Ishikawa (cell line): ENCODE measurements at regions not wholly inside any gene's neighbourhood (a gene's known extent, or its start where the extent isn't known, plus 50 kb on each side); places are given as distances from the start of the nearest gene placed in this dataset.

Source experiments
- CEBPB ChIP-seq: IDR thresholded peaks from 2 replicates; pipeline ENCODE4 v1.6.1; 2012
- EGR1 ChIP-seq: IDR thresholded peaks from 2 replicates; pipeline ENCODE4 v1.6.1; 2012
- EP300 ChIP-seq: IDR thresholded peaks from 2 replicates; pipeline ENCODE4 v1.6.1; 2012; ENCODE audit warnings: borderline replicate concordance
- NFIC ChIP-seq: IDR thresholded peaks from 2 replicates; pipeline ENCODE4 v1.6.1; 2012
- RAD21 ChIP-seq: IDR thresholded peaks from 2 replicates; pipeline ENCODE4 v1.6.1; 2012; ENCODE audit warnings: low read depth
- TAF1 ChIP-seq: IDR thresholded peaks from 2 replicates; pipeline ENCODE4 v1.6.1; 2012; ENCODE audit warnings: low read depth, mild to moderate bottlenecking
- TCF12 ChIP-seq: IDR thresholded peaks from 2 replicates; pipeline ENCODE4 v1.6.1; 2012; ENCODE audit warnings: low read depth
- ZBTB7A ChIP-seq: IDR thresholded peaks from 2 replicates; pipeline ENCODE4 v1.6.1; 2012; ENCODE audit warnings: low read depth
- TF ChIP-seq, protein P1 (sequence below): IDR thresholded peaks from 2 replicates; pipeline ENCODE4 v1.6.1; 2012
- TF ChIP-seq, protein P2 (sequence below): IDR thresholded peaks from 2 replicates; pipeline ENCODE4 v1.6.1; 2012; ENCODE audit warnings: low read depth, mild to moderate bottlenecking
- TF ChIP-seq, protein P3 (sequence below): IDR thresholded peaks from 2 replicates; pipeline ENCODE4 v1.6.1; 2012

DNA sequence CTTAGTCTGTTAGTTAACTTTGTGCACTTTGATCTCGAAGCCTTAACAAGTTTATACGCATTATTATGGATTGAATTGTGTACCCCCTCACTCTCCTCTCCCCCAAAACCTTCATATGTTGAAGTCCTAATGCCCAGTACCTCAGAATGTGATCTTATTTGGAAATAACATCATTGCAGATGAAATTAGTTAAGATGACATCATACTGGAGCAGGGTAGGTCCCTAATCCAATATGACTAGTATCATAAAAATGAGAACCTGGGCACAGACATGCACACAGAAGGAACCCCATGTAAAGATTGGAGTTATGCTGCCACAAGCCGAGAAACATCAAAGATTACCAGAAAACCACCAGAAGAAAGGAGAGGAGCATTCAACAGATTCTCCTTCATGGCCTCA lies 85.8 kb upstream of the TSC22D1 start:
- TF ChIP-seq EGR1 (no peak), EP300 (no peak), RAD21 (no peak), TCF12 (no peak), NFIC (no peak), CEBPB (no peak), ZBTB7A (no peak), TAF1 (no peak)
- TF ChIP-seq, protein P1, sequence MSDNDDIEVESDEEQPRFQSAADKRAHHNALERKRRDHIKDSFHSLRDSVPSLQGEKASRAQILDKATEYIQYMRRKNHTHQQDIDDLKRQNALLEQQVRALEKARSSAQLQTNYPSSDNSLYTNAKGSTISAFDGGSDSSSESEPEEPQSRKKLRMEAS: no peak
- TF ChIP-seq, protein P2, sequence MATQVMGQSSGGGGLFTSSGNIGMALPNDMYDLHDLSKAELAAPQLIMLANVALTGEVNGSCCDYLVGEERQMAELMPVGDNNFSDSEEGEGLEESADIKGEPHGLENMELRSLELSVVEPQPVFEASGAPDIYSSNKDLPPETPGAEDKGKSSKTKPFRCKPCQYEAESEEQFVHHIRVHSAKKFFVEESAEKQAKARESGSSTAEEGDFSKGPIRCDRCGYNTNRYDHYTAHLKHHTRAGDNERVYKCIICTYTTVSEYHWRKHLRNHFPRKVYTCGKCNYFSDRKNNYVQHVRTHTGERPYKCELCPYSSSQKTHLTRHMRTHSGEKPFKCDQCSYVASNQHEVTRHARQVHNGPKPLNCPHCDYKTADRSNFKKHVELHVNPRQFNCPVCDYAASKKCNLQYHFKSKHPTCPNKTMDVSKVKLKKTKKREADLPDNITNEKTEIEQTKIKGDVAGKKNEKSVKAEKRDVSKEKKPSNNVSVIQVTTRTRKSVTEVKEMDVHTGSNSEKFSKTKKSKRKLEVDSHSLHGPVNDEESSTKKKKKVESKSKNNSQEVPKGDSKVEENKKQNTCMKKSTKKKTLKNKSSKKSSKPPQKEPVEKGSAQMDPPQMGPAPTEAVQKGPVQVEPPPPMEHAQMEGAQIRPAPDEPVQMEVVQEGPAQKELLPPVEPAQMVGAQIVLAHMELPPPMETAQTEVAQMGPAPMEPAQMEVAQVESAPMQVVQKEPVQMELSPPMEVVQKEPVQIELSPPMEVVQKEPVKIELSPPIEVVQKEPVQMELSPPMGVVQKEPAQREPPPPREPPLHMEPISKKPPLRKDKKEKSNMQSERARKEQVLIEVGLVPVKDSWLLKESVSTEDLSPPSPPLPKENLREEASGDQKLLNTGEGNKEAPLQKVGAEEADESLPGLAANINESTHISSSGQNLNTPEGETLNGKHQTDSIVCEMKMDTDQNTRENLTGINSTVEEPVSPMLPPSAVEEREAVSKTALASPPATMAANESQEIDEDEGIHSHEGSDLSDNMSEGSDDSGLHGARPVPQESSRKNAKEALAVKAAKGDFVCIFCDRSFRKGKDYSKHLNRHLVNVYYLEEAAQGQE: no peak
- TF ChIP-seq, protein P3, sequence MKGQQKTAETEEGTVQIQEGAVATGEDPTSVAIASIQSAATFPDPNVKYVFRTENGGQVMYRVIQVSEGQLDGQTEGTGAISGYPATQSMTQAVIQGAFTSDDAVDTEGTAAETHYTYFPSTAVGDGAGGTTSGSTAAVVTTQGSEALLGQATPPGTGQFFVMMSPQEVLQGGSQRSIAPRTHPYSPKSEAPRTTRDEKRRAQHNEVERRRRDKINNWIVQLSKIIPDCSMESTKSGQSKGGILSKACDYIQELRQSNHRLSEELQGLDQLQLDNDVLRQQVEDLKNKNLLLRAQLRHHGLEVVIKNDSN: no peak
